SKM-1 (cell line): ENCODE measurements at regions not wholly inside any gene's neighbourhood (a gene's known extent, or its start where the extent isn't known, plus 50 kb on each side); places are given as distances from the start of the nearest gene placed in this dataset.
A peak's percentile ranks its signal among the peaks of the same experiment; 100 is the strongest.

ENCODE experiments used
- DNase-seq: peaks from one replicate; lab custom pipeline; 2025; ENCODE audit not compliant: unreplicated experiment; lab: John Stamatoyannopoulos, UW

GRCh38 chr16:65782611-65783600 is 583.6 kb upstream of the CDH5 start:
- no peak for DNase-seq

GRCh38 chr16:65781855-65782254 is 584.6 kb upstream of the CDH5 start:
- no peak for DNase-seq

GRCh38 chr16:65781363-65781762 is 585.1 kb upstream of the CDH5 start:
- no peak for DNase-seq

GRCh38 chr16:65779201-65779600 is 587.3 kb upstream of the CDH5 start:
- no peak for DNase-seq

- DNase-seq = no peak
These were observed 589.8 kb upstream of the CDH5 start for GRCh38 chr16:65776639-65777183.

- no peak for DNase-seq
These were observed 590.7 kb upstream of the CDH5 start for GRCh38 chr16:65775829-65776228.

GRCh38 chr16:65774350-65774749 is 592.1 kb upstream of the CDH5 start:
- no peak for DNase-seq

- DNase-seq = no peak
These were observed 593.1 kb upstream of the CDH5 start for GRCh38 chr16:65773301-65773874.

- DNase-seq = no peak
These were observed 594.3 kb upstream of the CDH5 start for GRCh38 chr16:65772134-65772732.

- no peak for DNase-seq
These were observed 594.8 kb upstream of the CDH5 start for GRCh38 chr16:65771707-65772106.

- no peak for DNase-seq
These were observed 595.7 kb upstream of the CDH5 start for GRCh38 chr16:65770752-65771151.

- no peak for DNase-seq
These were observed 596.6 kb upstream of the CDH5 start for GRCh38 chr16:65769776-65770438.

GRCh38 chr16:65769055-65769465 is 597.4 kb upstream of the CDH5 start:
- peak; percentile 49 for DNase-seq

- DNase-seq = no peak
These were observed 599.4 kb upstream of the CDH5 start for GRCh38 chr16:65767125-65767524.

GRCh38 chr16:65763640-65764305 is 602.7 kb upstream of the CDH5 start:
- DNase-seq = peak; percentile 40

- no peak for DNase-seq
These were observed 605.6 kb upstream of the CDH5 start for GRCh38 chr16:65760874-65761273.

GRCh38 chr16:65758620-65759019 is 607.9 kb upstream of the CDH5 start:
- DNase-seq = no peak

- DNase-seq = no peak
These were observed 609.4 kb upstream of the CDH5 start for GRCh38 chr16:65757064-65757463.

GRCh38 chr16:65756163-65756562 is 610.3 kb upstream of the CDH5 start:
- DNase-seq = no peak

- DNase-seq = no peak
These were observed 611.4 kb upstream of the CDH5 start for GRCh38 chr16:65754820-65755691.
